Fibroblast of skin of scalp (primary cell): ENCODE measurements at regions not wholly inside any gene's neighbourhood (a gene's known extent, or its start where the extent isn't known, plus 50 kb on each side); places are given as distances from the start of the nearest gene placed in this dataset.
A peak's percentile ranks its signal among the peaks of the same experiment; 100 is the strongest.
"Not testable (repeated sequence)": the region's sequence is repeated elsewhere in the genome, so short reads cannot be mapped to it uniquely, and the experiment has no call there.

Experiments
- DNase-seq: peaks from one replicate; pipeline ENCODE4 v3.0.0-alpha.2; 2013

DNA sequence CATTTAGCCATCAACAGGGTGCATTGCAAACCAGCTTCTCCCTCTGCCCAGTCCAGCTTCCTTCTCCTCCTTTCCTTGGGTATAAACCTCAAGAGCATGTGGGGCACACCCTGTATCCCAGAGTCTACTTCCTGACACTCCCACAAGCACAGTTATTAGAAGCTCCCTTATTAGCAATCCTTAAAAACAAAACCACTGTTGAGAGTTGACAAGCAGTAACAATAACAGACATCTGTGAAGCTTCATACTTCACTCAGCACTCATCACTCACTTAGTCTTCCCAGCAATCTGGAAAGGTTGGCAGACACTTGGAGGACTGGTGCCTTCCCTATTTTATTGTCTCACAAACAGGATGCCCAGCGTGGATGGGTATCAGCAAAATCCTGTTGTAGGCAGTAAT is 155.5 kb upstream of the PROK2 start:
- no peak for DNase-seq

DNA sequence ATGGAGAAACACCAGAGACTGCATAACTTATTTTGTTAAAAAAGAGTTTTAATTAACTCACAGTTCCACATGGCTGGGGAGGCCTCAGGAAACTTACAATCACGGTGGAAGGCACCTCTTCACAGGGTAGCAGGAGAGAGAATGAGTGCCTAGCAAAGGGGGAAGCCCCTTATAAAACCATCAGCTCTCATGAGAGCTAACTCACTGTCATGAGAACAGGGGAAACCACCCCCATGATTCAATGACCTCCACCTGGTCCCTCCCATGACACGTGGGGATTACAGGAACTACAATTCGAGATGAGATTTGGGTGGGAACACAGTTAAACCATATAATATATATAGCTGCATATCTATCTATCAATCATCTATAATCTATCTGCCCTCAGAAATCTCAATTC is 153.1 kb upstream of the PROK2 start:
- DNase-seq = not testable (repeated sequence)

DNA sequence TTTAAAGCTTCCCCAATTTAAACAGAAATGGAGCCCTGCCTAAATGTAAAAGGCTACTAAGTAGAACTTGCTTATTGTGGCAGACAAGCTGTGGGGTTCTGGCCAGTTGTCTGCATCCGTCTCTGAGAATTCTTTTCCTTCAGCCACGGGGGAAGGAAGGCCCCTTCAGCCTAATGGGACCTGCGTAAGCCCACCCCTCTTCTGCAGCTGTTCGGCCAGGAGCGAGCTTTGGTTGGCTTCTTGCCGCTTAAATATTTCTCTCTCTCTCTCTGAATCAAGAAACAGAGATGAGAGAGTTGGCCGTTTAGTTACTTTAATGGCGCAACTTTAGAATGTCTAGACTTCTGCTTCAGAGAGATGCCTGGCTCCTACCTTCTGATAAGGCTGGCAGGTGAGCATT is 151.7 kb upstream of the PROK2 start:
- DNase-seq = no peak

DNA sequence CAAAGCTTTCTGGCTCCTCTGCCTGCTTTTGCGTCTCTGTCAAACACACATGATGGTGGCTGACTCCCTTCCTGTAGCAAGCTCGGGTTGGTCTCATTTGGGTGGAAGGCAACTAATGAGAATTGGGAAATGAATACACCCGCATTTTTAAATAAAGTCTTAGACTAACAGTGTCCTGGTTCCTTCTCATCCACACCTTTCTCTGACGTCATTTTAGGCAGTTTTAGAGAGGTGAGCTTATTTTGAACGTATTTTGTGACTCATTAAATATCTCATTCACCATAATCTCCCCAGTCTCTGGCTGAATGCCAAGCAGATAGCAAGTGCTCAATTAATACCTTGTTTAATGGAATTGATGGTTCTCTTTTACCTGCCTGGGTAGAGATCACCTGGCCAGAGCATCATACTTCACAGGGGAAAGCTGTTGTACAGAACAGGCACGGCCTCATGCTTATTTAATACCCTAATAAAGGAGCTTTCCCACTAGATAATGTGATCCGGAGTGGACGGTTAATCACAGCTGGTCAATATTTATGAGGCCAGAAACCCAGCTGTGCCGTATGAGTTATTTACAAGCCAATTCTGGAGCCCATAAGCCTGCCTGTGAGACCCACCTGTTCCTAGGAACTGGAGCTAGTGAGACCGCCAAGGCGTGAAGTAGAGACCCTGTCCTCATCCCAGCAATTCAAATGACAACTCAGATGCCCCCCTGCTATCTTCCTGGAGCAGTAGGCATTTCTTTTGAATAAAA is 149.7 kb upstream of the PROK2 start:
- no peak for DNase-seq

DNA sequence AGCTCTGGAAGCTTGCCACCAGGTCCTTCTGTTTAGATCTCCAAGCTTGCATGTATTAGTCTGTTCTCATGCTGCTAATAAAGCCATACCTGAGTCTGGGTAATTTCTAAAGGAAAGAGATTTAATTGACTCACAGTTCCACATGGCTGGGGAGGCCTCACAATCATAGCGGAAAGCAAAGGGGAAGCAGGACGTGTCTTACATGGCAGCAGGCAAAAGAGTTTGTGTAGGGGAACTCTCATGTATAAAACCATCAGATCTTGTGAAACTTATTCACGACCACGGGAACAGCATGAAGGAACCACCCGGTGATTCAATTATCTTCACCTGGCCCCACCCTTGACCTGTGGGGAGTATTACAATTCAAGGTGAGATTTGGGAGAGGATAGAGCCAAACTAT is 147.0 kb upstream of the PROK2 start:
- DNase-seq = no peak

DNA sequence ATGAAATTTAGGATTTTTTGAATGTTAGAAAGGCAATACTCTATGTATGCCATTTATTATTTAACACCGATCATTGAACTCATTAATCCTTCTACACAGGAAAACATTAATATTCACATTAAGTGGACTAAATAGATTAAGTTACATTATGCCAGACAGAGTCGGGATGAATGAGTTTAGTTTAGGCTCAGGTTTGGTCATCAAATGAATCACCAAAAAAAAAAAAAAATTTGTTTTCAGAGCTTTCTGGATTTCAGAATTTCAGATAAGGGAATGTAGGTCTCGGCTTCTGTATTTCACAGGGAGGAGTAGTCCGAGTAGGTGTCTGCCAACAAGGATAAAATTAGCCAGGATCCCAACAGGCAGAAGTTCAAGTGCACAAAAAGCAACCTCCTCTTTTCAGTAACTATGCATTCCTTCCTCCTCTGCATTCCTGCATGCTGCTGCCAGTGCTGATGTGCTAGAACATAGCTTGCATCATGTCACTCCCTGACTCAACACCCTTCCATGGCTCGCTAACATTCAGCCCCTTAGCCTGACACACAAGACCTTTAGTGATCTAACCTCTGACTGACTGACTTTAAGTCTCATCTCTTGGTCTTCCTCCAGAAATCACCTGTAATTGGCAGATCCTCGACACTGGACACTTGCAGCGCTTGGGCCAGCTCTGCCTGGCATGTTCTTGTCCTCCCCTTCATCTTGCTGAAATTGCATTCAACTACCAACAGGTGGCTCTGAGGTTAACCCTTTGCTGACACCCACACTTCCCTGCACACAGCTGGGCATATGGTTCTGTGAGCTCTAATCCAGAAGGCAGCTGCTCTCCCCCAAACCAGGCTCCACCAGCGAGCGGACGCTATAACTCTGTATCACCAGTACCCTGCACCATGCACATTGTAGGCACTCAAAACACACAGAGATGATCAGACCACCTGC is 145.4 kb upstream of the PROK2 start:
- DNase-seq = peak; percentile 55

DNA sequence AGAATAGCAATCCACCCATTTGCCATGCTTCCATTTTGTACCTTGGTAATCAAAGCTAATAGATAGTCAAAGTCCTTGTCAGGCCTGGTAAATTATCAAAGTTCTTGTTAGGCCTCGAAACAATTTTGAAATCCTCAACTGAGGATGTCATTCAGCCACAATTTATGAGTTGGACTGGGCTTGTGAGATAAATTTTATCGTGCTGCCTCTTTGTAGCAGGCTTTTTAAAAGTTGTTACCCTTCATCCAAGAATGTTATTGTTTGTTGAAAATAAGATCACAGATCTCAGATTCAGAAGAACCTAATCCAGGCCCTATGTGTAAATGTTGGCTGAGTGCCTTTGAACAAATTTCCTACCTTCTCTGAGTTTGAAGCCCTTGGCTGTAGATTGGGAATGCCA is 143.3 kb upstream of the PROK2 start:
- DNase-seq = no peak

DNA sequence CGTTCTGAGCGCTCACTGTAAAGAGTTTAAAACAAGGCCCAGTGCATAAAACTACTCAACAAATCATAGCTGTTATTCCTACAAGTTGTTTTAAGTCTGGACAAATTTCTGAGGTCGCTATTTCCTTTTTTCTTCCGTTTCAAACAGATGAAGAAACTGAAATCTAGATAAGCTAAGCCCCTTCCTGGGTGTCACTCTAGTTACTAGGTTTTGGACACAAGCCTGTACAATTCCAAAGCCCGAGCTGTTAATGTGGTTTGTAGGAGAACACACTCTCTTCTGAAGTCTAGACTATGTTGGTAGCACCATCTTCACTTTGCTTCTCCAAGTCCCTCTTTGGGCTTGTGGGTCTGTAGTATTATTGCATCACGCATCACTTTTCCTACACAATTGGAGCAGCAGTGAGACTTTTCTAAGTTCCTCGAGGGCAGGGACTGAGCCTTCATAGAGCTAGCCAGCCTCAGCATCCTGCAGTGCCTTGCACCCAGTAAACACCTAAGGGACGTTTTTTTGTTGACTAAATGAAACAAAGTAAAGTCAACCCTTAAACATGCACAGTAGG is 142.6 kb upstream of the PROK2 start:
- DNase-seq = no peak

DNA sequence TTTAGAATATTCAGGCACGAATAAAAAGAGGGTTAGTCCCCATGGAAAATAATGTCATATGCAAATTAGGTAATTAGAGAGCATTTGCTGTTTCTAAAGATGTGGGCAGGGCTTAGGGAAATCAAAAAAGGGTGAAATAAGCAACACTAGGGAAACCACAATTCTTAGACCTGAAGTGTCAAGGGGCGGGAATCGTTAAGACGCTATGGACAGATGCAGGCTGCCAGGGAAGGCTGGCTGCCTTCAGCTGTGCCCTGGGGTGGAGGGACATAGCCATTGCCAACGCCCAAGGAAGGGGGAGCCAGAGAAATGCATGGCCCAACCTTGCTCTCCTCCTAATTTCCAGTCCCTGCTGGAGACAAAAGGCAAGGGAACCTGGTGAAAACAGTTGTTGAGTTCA is 141.7 kb upstream of the PROK2 start:
- no peak for DNase-seq

DNA sequence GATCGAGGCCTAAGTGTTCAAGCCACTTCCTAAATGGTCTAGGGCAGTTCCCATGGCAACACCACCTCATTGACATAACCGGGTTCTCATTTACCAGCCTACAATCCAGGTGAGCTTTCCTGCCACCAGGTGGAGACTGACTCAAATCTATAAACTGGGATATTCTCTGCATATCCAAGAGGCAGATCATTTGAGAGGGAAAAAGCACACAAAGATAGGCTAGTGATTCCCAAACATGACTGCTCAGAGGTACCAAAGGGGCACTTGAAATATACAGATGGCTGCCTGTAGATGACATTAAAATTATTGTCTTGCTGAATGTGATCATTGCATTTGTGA is 141.3 kb upstream of the PROK2 start:
- DNase-seq = peak; percentile 14

DNA sequence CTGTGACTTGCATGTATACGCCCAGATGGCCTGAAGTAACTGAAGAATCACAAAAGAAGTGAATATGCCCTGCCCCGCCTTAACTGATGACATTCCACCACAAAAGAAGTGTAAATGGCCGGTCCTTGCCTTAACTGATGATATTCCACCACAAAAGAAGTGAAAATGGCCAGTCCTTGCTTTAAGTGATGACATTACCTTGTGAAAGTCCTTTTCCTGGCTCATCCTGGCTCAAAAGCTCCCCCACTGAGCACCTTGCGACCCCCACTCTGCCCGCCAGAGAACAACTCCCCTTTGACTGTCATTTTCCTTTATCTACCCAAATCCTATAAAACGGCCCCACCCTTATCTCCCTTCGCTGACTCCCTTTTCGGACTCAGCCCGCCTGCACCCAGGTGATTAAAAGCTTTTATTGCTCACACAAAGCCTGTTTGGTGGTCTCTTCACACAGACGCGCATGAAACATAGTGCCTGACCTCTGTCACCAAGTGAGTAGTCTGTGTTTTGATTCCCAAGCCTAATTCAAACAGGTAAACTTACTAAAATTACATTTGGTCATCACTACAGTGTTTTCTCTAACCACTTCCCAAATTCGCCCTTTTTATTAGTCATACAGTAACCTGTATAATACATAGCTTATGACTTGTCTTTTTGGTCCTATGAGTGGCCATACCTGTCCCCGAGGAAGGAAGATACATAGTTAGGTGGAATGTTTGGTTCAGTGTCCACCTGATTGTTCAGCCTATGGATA is 140.7 kb upstream of the PROK2 start:
- not testable (repeated sequence) for DNase-seq

DNA sequence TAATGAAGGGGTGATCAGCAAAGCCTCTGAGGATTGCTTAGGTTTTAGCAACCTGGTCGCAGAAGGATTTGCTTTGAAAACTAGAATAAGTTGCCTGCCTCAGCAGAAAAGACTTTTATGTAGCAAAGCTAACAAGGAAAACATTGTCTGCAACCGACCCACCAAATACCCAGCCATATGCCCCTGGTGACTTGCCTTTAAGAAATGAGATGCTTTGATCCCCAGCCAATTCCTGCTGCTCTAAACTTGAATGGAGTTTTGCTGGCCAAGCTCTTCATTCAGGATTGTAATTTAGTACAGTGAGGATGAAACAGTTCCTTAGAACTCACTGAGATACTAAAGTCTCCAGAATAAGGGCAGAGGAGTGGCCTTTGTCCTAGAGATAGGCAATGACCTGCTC is 139.8 kb upstream of the PROK2 start:
- no peak for DNase-seq

DNA sequence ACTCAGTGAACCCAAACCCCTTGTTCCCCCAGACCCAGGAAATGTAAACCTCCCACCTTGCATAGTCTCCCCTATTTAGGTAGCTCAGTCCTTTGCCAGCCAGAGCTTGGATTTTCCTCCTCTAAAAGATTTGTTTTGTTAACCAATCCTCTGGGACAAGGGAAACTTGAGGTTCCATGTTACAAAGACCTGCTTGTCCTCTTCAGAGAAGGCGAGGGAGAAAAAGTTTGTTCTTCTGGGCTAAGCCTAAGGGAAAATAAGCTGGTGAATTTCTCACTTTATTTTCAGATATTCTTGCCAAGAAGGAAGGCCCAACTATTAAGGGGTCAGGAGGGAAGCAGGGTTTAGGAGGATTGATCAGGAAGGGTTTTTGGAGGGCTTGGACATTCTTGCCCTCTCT is 136.1 kb upstream of the PROK2 start:
- no peak for DNase-seq

DNA sequence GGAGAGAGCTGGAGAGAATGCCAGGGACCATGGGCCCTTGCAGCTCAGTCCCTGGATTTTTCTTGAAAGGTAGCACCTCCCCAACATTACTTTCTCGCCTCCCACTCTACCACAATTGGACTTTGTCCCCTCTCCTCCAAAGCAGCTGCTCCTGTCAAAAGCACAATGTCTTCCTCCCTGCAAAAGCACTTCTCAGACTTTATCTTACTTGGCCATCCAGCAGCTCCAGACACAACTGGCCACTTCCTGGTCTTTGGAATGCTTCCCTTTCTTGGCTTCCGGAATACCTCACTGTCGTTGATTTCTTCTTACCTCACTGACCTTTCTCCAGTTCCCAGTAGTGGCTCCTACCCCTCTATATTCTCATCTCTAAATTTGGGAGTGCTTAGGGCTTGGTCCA is 134.6 kb upstream of the PROK2 start:
- DNase-seq = no peak

DNA sequence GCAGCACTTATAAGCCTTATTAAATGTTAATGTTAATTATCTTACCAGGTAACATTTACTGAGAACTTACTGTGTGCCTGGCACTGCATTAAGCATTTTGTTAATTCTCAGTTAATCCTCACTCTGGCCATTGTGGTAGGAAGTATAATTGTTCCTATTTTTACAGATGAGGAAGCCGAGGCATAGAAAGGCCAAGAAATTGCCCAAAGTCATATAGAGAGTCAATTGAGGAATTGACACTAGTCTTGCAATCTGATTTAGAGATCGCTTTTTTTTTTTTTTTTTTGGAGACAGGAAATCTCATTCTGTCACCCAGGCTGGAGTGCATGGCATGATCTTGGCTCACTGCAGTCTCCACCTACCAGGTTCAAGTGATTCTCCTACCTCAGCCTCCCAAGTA is 132.6 kb upstream of the PROK2 start:
- no peak for DNase-seq

DNA sequence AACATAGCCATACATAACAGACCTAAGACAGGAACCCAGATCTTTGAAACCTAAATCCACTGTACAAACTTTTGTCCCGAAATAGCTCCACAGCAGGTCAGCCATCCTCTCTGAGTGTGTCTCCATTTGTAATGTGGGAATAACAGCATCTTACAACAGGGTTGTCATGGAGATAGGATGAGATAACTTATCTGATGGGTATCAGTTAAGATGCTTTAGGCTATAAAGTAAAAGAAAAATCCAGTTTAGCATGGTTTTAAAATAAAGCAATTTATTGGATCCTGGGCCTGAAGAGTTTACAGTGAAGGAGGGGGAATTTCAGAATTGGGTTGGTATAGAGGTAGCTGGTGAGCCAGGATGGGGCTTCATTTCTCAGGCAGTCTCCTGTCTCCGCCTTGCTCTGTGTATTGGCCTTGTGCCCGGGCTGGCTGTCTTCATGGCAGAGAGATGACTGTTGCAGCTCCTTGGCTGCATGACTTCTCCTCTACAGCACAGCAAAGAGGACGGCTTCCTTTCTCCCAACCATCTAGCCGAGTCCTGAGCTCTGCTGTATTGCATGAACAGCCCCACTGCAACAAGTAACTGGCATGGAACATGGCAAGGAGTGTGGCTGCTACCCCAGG is 131.9 kb upstream of the PROK2 start:
- DNase-seq = peak; percentile 54

DNA sequence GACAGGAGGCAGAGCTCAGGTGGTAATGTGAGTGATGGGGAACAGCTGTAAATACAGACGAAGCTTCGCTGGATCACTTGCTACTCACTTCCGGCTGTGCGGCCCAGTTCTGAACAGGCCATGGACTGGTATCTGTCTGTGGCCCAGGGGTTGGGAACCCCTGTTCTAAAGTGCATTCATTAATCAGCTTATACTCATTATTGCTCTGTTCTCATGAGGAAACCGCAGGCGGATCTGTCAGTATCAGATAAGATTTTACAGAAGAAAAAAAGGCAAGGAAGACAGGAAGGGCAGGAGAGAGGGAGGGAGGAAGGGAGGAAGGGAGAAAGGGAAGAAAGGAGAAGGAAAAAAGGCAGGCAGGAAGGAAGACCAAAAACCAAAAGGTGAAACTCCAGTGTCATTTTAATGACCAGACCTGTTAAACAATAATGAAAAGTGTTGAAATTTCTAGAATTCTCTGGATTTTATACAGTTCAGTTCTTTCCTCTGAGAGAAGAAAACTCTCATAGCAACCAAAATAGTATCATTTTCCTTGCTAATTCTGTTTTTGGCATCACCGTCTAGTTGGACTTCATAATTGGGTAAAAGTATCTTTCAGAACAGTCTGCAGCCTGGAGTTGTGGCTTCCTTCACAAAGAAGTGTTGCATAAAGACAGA is 128.0 kb upstream of the PROK2 start:
- no peak for DNase-seq

DNA sequence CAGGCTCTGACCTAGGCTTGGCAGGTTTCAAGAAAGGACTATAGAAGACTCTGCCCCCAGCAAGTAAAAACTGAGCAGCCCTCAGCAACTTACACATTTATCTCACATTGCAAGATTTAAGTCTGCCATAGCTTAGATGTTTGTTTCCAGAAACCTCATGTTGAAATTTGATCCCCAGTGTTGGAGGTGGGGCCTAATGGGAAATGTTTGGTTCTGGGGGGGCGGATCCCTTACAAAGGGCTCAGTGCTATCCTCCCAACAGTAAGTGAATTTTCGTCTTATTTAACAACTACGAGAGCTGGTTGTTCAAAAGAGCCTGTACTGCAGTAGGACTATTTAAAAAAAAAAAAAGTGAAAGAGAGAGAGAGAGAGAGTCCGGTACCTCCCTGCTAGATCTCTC is 125.2 kb upstream of the PROK2 start:
- peak; percentile 6 for DNase-seq

DNA sequence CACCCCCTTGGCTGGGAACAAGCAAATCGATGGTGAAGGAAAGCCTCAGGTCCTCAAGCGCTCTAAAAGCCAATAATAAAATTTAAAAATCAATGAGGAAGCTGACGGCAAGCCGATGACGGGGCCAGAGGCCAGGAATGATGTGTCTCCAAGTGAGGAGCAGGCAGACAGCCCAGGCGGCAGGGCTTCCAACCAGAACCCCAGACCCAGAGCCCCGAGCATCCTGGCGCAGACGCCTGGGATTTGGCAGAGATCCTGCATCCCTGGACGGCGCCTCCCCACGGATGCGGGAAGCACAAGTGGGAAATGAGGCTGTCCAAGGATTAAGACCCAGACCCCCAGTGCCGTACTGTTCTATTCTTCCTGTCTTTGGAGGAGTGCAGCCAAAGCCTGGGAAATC is 123.0 kb upstream of the PROK2 start:
- DNase-seq = no peak

DNA sequence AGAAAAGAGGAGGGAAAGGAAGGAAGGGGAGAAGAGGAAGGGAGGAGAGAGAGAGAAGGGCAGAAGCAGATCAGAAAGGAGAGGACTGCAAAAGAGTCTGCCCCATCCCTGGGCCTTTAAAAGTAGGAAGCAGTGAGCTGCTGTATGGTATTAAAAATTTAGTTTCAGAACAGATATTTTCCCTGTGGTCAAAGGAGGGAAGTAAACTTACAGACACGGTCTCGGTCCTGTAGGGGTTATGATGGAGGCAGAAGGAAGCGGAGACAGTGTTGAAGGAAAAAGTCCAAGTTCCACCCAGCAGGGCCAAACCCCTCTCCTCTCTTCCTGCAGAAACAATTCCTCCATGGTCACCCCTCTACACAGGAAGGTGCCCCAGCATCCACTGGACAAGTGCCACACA is 122.0 kb upstream of the PROK2 start:
- no peak for DNase-seq

DNA sequence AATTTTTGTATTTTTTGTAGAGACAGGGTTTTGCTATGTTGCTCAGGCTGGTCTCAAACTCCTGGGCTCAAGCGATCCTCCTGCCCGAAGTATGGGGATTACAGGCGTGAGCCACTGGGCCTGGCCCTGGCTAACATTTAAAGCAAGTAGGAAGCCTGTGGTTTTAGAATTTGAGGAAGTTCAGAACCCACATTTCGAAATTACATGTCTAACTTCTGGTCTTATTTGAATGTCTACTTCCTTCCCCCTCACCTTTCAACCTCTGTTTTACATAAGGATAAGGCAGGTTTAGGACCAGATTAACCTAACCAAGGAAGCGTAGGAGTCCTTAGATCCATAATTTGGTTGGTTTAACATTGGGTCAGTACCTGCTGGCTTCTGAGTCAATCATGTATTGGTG is 120.5 kb upstream of the PROK2 start:
- DNase-seq = no peak

DNA sequence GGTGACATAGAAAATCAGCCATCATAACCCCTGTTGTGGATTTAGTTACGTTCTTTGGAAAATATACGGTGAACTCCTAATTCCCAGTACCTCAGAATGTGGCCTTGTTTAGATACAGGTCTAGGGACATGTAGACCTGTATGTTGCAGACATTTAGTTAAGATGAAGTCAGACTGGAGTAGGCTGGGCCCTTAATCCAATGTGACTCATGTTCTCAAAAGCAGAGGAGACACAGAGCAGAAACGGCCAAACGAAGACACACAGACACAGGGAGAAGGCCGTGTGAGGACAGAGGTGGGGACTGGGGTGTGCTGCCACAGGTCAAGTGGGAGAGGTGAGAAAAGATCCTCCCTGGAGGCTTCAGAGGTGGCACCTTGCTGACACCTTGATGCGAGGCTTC is 119.0 kb upstream of the PROK2 start:
- no peak for DNase-seq
